IMR-90 (cell line): ENCODE measurements at regions not wholly inside any gene's neighbourhood (a gene's known extent, or its start where the extent isn't known, plus 50 kb on each side); places are given as distances from the start of the nearest gene placed in this dataset.

Experiments
- ATAC-seq: fragments of 200-7000 bp; cut with Tn5 transposase; 2 replicates; pipeline ENCODE4 v1.9.1; 2020; ENCODE audit warnings: low read depth, mild to moderate bottlenecking, moderate library complexity
- BruUV-seq: library from RNA; stranded (reverse); fragments of 400-500 nt; replicated peaks from 2 replicates; lab custom pipeline; 2021; lab: Mats Ljungman, UMichigan
- CTCF ChIA-PET: fragments of 300-600 bp; formaldehyde crosslinking; extraction: SDS; loops from one replicate; lab custom pipeline; 2021; ENCODE audit warnings: antibody characterized with exemption; lab: Yijun Ruan, JAX
- POLR2A ChIA-PET: fragments of 300-600 bp; sonication (Branson Sonifier 250); formaldehyde crosslinking; loops from one replicate; lab custom pipeline; 2022; ENCODE audit warnings: antibody characterized with exemption; ENCODE audit not compliant: unreplicated experiment; lab: Charles Lee
- DNase-seq: peaks from one replicate; pipeline ENCODE4 v3.0.0; 2013
- H2AFZ ChIP-seq: replicated peaks from 2 replicates; pipeline ENCODE3; 2013; ENCODE audit warnings: low read length, mild to moderate bottlenecking; ENCODE audit not compliant: poor library complexity
- H2AK5ac ChIP-seq: 2 replicates; pipeline ENCODE4 v1.6.1; 2013; ENCODE audit warnings: low read depth, low read length, inconsistent platforms
- H2AK9ac ChIP-seq: replicated peaks from 2 replicates; pipeline ENCODE3; 2013; ENCODE audit warnings: mild to moderate bottlenecking, low read depth, low read length, moderate library complexity; ENCODE audit not compliant: poor library complexity
- H2BK120ac ChIP-seq: 2 replicates; pipeline ENCODE4 v1.6.1; 2013; ENCODE audit warnings: low read depth, low read length, inconsistent platforms
- H2BK15ac ChIP-seq: 3 replicates; pipeline ENCODE4 v1.6.1; 2013; ENCODE audit warnings: low read depth, low read length, inconsistent platforms
- H2BK20ac ChIP-seq: 2 replicates; pipeline ENCODE4 v1.6.1; 2013; ENCODE audit warnings: low read depth, mild to moderate bottlenecking, inconsistent platforms, low read length, moderate library complexity
- H2BK5ac ChIP-seq: 2 replicates; pipeline ENCODE4 v1.6.1; 2013; ENCODE audit warnings: mild to moderate bottlenecking, low read depth, low read length, inconsistent platforms; ENCODE audit not compliant: poor library complexity, severe bottlenecking
- H3K14ac ChIP-seq: replicated peaks from 2 replicates; pipeline ENCODE4 v1.6.1; 2013; ENCODE audit warnings: low read depth, low read length, inconsistent platforms
- H3K18ac ChIP-seq: 2 replicates; pipeline ENCODE4 v1.6.1; 2013; ENCODE audit warnings: low read depth, low read length, control low read depth
- H3K23ac ChIP-seq: 2 replicates; pipeline ENCODE4 v1.6.1; 2013; ENCODE audit warnings: low read depth, low read length, inconsistent platforms
- H3K27ac ChIP-seq: 2 replicates; pipeline ENCODE4 v1.5.1; 2013; ENCODE audit warnings: mild to moderate bottlenecking, control low read depth, low read length; ENCODE audit not compliant: insufficient read depth
- H3K27me3 ChIP-seq: 2 replicates; pipeline ENCODE4 v1.6.1; 2013; ENCODE audit warnings: low read length; ENCODE audit not compliant: control insufficient read depth, insufficient read depth
- H3K36me3 ChIP-seq: 2 replicates; pipeline ENCODE4 v1.6.1; 2013; ENCODE audit warnings: low read length, mixed read lengths; ENCODE audit not compliant: control insufficient read depth, insufficient read depth
- H3K4ac ChIP-seq: 2 replicates; pipeline ENCODE4 v1.6.1; 2013; ENCODE audit warnings: low read depth, low read length, inconsistent platforms
- H3K4me1 ChIP-seq: 2 replicates; pipeline ENCODE4 v1.6.1; 2013; ENCODE audit warnings: low read length, mixed read lengths; ENCODE audit not compliant: control insufficient read depth, insufficient read depth
- H3K4me2 ChIP-seq: 2 replicates; pipeline ENCODE4 v1.6.1; 2013; ENCODE audit warnings: low read depth, mild to moderate bottlenecking, control low read depth, low read length, moderate library complexity
- H3K4me3 ChIP-seq: 2 replicates; pipeline ENCODE4 v1.5.1; 2013; ENCODE audit warnings: low read depth, mild to moderate bottlenecking, control low read depth, low read length, moderate library complexity; ENCODE audit not compliant: insufficient read depth
- H3K56ac ChIP-seq: 2 replicates; pipeline ENCODE4 v1.6.1; 2013; ENCODE audit warnings: low read length, inconsistent platforms; ENCODE audit not compliant: insufficient read depth; ENCODE audit errors: extremely low read depth
- H3K79me1 ChIP-seq, 2 experiments: 2 replicates each; pipeline ENCODE4 v1.6.1; 2013; ENCODE audit warnings: low read length in 2 of 2, inconsistent platforms in 1 of 2, low read depth in 1 of 2
- H3K9ac ChIP-seq: 2 replicates; pipeline ENCODE4 v1.6.1; 2013; ENCODE audit warnings: low read depth, low read length, control low read depth
- H3K9me1 ChIP-seq: 2 replicates; pipeline ENCODE4 v1.6.1; 2013; ENCODE audit warnings: low read length, inconsistent platforms; ENCODE audit not compliant: insufficient read depth
- H3K9me3 ChIP-seq: 2 replicates; pipeline ENCODE4 v1.6.1; 2013; ENCODE audit warnings: low read length; ENCODE audit not compliant: control insufficient read depth, insufficient read depth
- H4K20me1 ChIP-seq: 2 replicates; pipeline ENCODE4 v1.6.1; 2013; ENCODE audit warnings: low read length, inconsistent platforms; ENCODE audit not compliant: insufficient read depth
- H4K5ac ChIP-seq: 2 replicates; pipeline ENCODE4 v1.6.1; 2013; ENCODE audit warnings: mild to moderate bottlenecking, low read depth, low read length, control low read depth
- H4K8ac ChIP-seq, 2 experiments: 2 replicates each; pipeline ENCODE4 v1.6.1; 2013; ENCODE audit warnings: low read depth in 2 of 2, low read length in 2 of 2, control low read depth in 1 of 2, inconsistent platforms in 1 of 2
- H4K91ac ChIP-seq: 2 replicates; pipeline ENCODE4 v1.6.1; 2013; ENCODE audit warnings: low read depth, low read length, inconsistent platforms; ENCODE audit not compliant: insufficient read depth
- CEBPB ChIP-seq: IDR thresholded peaks from 2 replicates; pipeline ENCODE4 v1.6.1; 2012; ENCODE audit warnings: low read depth, low read length, improper control_type of control experiment
- CHD1 ChIP-seq: IDR thresholded peaks from 2 replicates; pipeline ENCODE4 v1.6.1; 2012; ENCODE audit warnings: low read depth, low read length, improper control_type of control experiment
- FOS ChIP-seq: fragments of 150-350 bp; IDR thresholded peaks from 2 replicates; pipeline ENCODE4 v1.6.1; 2016; ENCODE audit warnings: low read depth, low read length
- MXI1 ChIP-seq: IDR thresholded peaks from 2 replicates; pipeline ENCODE4 v1.6.1; 2012; ENCODE audit warnings: low read depth, mild to moderate bottlenecking, low read length, moderate library complexity, borderline replicate concordance
- POLR2A ChIP-seq: IDR thresholded peaks from 2 replicates; pipeline ENCODE4 v1.6.1; 2012; ENCODE audit warnings: mild to moderate bottlenecking, low read depth, low read length
- RCOR1 ChIP-seq: IDR thresholded peaks from 2 replicates; pipeline ENCODE4 v1.6.1; 2012; ENCODE audit warnings: mild to moderate bottlenecking, low read length, improper control_type of control experiment; ENCODE audit not compliant: insufficient replicate concordance
- RFX5 ChIP-seq: IDR thresholded peaks from 2 replicates; pipeline ENCODE4 v1.8.0; 2012; ENCODE audit warnings: low read depth, mild to moderate bottlenecking, low read length, moderate library complexity
- whole genome bisulfite sequencing, 2 experiments: methylation state at CpG; one replicate each; pipeline versions ENCODE4 v1.1.5 to v1.1.7; 2013; ENCODE audit warnings: missing lambda C conversion rate in 2 of 2; ENCODE audit not compliant: insufficient read length in 1 of 2; ENCODE audit errors: extremely low coverage in 2 of 2; 5-methylcytosine and 5-hydroxymethylcytosine counted together
- dilution Hi-C: fragments of 300-500 bp; cut with HindIII; formaldehyde crosslinking; loops from one replicate; pipeline ENCODE4 v1.14.3; 2018; ENCODE audit warnings: low sequenced_read_pairs; ENCODE audit not compliant: unreplicated experiment
- in situ Hi-C: fragments of 300-500 bp; cut with MboI; formaldehyde crosslinking; loops from 3 replicates; pipeline ENCODE4 v1.14.3; 2019; ENCODE audit warnings: low sequenced_read_pairs, inconsistent platforms, mixed read lengths
- intact Hi-C: fragments of 100-400 bp; cut with micrococcal nuclease; formaldehyde crosslinking; loops from 2 replicates; pipeline ENCODE4 v1.10.0; 2022

- H4K91ac ChIP-seq, result no peak overlapping the region
- BruUV-seq, result no TSS peak
- H3K9ac ChIP-seq, result no peak overlapping the region
- H3K14ac ChIP-seq, result no peak overlapping the region
- no peaks in the 10 kb centered on the region for H3K79me1 ChIP-seq
- ATAC-seq (no peak), DNase-seq (no peak)
- ChIA-PET POLR2A (no interaction called here), CTCF (no interaction called here)
- H4K8ac ChIP-seq, result no peak overlapping the region
- H3K9me1 ChIP-seq, result no peaks in the 10 kb centered on the region
- no peak overlapping the region for H2BK5ac ChIP-seq
- no peaks in the 10 kb centered on the region for H3K4me1 ChIP-seq
- no peak overlapping the region for H3K4ac ChIP-seq
- H3K56ac ChIP-seq, result no peak overlapping the region
- H2AFZ ChIP-seq, result no peak overlapping the region
- no peak overlapping the region for H4K5ac ChIP-seq
- no peak overlapping the region for H2BK20ac ChIP-seq
- H2AK5ac ChIP-seq, result no peak overlapping the region
- H3K4me2 ChIP-seq, result no peak overlapping the region
- in situ Hi-C loops, result no loop called here
- H4K20me1 ChIP-seq, result no peaks in the 10 kb centered on the region
- H3K36me3 ChIP-seq, result no peaks in the 10 kb centered on the region
- H3K27me3 ChIP-seq, result no peaks in the 10 kb centered on the region
- H3K4me3 ChIP-seq, result no peak overlapping the region
- no peak for TF ChIP-seq RFX5
- no peak for TF ChIP-seq POLR2A
- TF ChIP-seq CEBPB, result no peak
- TF ChIP-seq FOS, result no peak
- TF ChIP-seq RCOR1, result no peak
- no peak for TF ChIP-seq MXI1
- TF ChIP-seq CHD1, result no peak
- dilution Hi-C loops, result no loop called here
- no peak overlapping the region for H2BK120ac ChIP-seq
- intact Hi-C loops, result no loop called here
- no peak overlapping the region for H2AK9ac ChIP-seq
- no peak overlapping the region for H3K27ac ChIP-seq
- no peak overlapping the region for H3K18ac ChIP-seq
- no peaks in the 10 kb centered on the region for H3K9me3 ChIP-seq
- H2BK15ac ChIP-seq, result no peak overlapping the region
- no CpG with 5 or more reads among the region's 3 CpGs for WGBS, 2 experiments
- no peak overlapping the region for H3K23ac ChIP-seq
These were observed 186.1 kb downstream of the ATOH1 start for GRCh38 chr4:94014484-94015136.
